ENCODE measurements at regions not wholly inside any gene's neighbourhood (a gene's known extent, or its start where the extent isn't known, plus 50 kb on each side); places are given as distances from the start of the nearest gene placed in this dataset.

DNA sequence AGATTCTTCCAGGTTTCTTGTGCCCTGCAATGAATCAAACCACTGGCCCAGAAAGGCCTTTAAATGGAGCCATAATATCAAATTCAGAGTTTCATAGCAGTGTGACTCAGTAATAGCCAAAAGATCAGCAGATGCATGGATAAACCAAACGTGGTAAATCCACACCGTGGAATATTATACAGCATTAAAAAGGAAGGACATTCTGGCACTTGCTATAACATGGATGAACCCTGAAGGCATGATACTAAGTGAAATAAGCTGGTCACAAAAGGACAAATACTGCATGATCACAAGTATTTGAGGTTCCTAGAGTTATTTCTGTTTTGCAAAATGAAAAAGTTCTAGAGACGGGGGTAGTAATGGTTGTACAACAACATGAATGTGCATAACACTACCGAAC is 140.1 kb downstream of the TOMM20 start:
- TF ChIP-seq EZH2 (IDR thresholded peaks at IDR 0.05) = no peak
- TF ChIP-seq, protein P1, sequence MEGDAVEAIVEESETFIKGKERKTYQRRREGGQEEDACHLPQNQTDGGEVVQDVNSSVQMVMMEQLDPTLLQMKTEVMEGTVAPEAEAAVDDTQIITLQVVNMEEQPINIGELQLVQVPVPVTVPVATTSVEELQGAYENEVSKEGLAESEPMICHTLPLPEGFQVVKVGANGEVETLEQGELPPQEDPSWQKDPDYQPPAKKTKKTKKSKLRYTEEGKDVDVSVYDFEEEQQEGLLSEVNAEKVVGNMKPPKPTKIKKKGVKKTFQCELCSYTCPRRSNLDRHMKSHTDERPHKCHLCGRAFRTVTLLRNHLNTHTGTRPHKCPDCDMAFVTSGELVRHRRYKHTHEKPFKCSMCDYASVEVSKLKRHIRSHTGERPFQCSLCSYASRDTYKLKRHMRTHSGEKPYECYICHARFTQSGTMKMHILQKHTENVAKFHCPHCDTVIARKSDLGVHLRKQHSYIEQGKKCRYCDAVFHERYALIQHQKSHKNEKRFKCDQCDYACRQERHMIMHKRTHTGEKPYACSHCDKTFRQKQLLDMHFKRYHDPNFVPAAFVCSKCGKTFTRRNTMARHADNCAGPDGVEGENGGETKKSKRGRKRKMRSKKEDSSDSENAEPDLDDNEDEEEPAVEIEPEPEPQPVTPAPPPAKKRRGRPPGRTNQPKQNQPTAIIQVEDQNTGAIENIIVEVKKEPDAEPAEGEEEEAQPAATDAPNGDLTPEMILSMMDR (IDR thresholded peaks at IDR 0.05) = no peak
- TF ChIP-seq EZH2phosphoT487 (IDR thresholded peaks at IDR 0.05) = no peak

Measured in neural progenitor cell (in vitro differentiated cells).